SU-DHL-6 (cell line): ENCODE measurements at regions not wholly inside any gene's neighbourhood (a gene's known extent, or its start where the extent isn't known, plus 50 kb on each side); places are given as distances from the start of the nearest gene placed in this dataset.
"Not testable (repeated sequence)": the region's sequence is repeated elsewhere in the genome, so short reads cannot be mapped to it uniquely, and the experiment has no call there.

Experiments
- H2AFZ ChIP-seq: fragments of 200-600 bp; sonication (generic); 2 replicates; pipeline ENCODE4 v1.6.1; 2014; ENCODE audit warnings: low read depth, mild to moderate bottlenecking, moderate library complexity, mixed read lengths, antibody characterized with exemption, low read length; ENCODE audit not compliant: severe bottlenecking
- H3F3A ChIP-seq: fragments of 200-600 bp; shearing (Covaris generic); 2 replicates; pipeline ENCODE4 v1.6.0; 2016; ENCODE audit warnings: antibody characterized with exemption, mild to moderate bottlenecking; ENCODE audit not compliant: insufficient read depth
- H3K27ac ChIP-seq: fragments of 200-600 bp; sonication (generic); 2 replicates; pipeline ENCODE4 v1.5.1; 2016; ENCODE audit warnings: low read depth, mild to moderate bottlenecking, low read length, moderate library complexity, mixed read lengths
- H3K27me3 ChIP-seq: fragments of 200-600 bp; sonication (generic), shearing (Covaris generic); 2 replicates; pipeline ENCODE4 v1.6.0; 2014; ENCODE audit warnings: mild to moderate bottlenecking, low read length
- H3K36me3 ChIP-seq: fragments of 200-600 bp; sonication (generic); 2 replicates; pipeline ENCODE4 v1.6.1; 2014; ENCODE audit warnings: mild to moderate bottlenecking, low read length, mixed read lengths
- H3K4me2 ChIP-seq: fragments of 300-600, 200-600 bp; shearing (Covaris generic), sonication (generic); 2 replicates; pipeline ENCODE4 v1.6.0; 2014; ENCODE audit warnings: low read length, low read depth, mild to moderate bottlenecking; ENCODE audit not compliant: poor library complexity, severe bottlenecking
- H3K4me3 ChIP-seq: fragments of 200-600 bp; sonication (generic); 2 replicates; pipeline ENCODE4 v1.5.1; 2014; ENCODE audit warnings: antibody characterized with exemption, low read length, mild to moderate bottlenecking, mixed read lengths; ENCODE audit not compliant: insufficient read depth, poor library complexity, severe bottlenecking
- H3K79me2 ChIP-seq: fragments of 200-600 bp; sonication (generic); 2 replicates; pipeline ENCODE4 v1.6.1; 2014; ENCODE audit warnings: mild to moderate bottlenecking, low read length, moderate library complexity; ENCODE audit not compliant: insufficient read depth
- H3K9ac ChIP-seq: fragments of 200-600 bp; sonication (generic); 2 replicates; pipeline ENCODE4 v1.7.0; 2014; ENCODE audit warnings: mild to moderate bottlenecking, low read length
- H3K9me2 ChIP-seq: fragments of 200-600 bp; sonication (generic); replicated peaks from 2 replicates; pipeline ENCODE4 v1.6.1; 2014; ENCODE audit warnings: low read length; ENCODE audit not compliant: insufficient read depth
- H3K9me3 ChIP-seq: fragments of 200-600 bp; sonication (generic); 2 replicates; pipeline ENCODE4 v1.6.1; 2014; ENCODE audit warnings: low read length, mixed read lengths; ENCODE audit not compliant: insufficient read depth
- H4K20me1 ChIP-seq: fragments of 200-600 bp; sonication (generic); 2 replicates; pipeline ENCODE4 v1.6.1; 2014; ENCODE audit warnings: low read depth, mild to moderate bottlenecking, antibody characterized with exemption, low read length, moderate library complexity, mixed read lengths
- CTCF ChIP-seq: fragments of 200-600 bp; sonication (generic); IDR thresholded peaks from one replicate; pipeline ENCODE4 v1.5.1; 2017; ENCODE audit warnings: antibody characterized with exemption, mild to moderate bottlenecking, low read length, moderate library complexity; ENCODE audit not compliant: insufficient read depth, poor library complexity, severe bottlenecking
- EZH2phosphoT487 ChIP-seq: fragments of 200-600 bp; sonication (generic), shearing (Covaris generic); conservative IDR thresholded peaks from 2 replicates; pipeline ENCODE4 v1.6.1; 2018; ENCODE audit warnings: mild to moderate bottlenecking, antibody characterized with exemption, low read length, moderate library complexity, mixed read lengths

- no peak overlapping the region for H3K9ac ChIP-seq
- H3K4me3 ChIP-seq: no peak overlapping the region
- no peak overlapping the region for H3K4me2 ChIP-seq
These were observed 148.4 kb upstream of the MAP3K1 start for GRCh38 chr5:56666901-56667300.

DNA sequence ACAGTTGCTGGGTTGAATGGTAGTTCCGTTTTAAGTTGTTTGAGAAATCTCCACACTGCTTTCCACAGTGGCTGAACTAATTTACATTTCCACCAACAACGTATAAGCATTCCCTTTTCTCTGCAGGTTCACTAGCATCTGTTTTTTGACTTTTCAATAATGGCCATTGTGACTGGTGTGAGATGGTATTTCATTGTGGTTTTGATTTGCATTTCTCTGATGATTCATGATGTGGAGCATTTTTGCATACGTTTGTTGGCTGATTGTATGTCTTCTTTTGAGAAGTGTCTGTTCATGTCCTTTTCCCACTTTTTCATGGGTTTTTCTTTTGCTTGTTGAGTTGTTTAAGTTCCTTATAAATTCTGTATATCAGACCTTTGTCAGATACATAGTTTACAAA is 150.2 kb upstream of the MAP3K1 start:
- H4K20me1 ChIP-seq, H3K9ac ChIP-seq, H2AFZ ChIP-seq, H3K4me3 ChIP-seq, H3K9me2 ChIP-seq, H3K27ac ChIP-seq, H3K4me2 ChIP-seq, H3K36me3 ChIP-seq, H3K27me3 ChIP-seq, H3K9me3 ChIP-seq, H3F3A ChIP-seq, H3K79me2 ChIP-seq: not testable (repeated sequence)

More at GRCh38 chr5:56666901-56667300, 148.4 kb upstream of the MAP3K1 start:
- Histone ChIP-seq H3K27ac (no peak overlapping the region), H3K79me2 (no peaks in the 10 kb centered on the region), H3F3A (peaks cover 10% of the 10 kb centered on the region; the same call in 1 of the 2 replicates), H3K9me2 (no peaks in the 10 kb centered on the region), H3K36me3 (no peaks in the 10 kb centered on the region), H3K27me3 (no peaks in the 10 kb centered on the region), H2AFZ (no peak overlapping the region), H3K9me3 (no peaks in the 10 kb centered on the region), H4K20me1 (no peaks in the 10 kb centered on the region)
- TF ChIP-seq EZH2phosphoT487 (no peak), CTCF (no peak)

DNA sequence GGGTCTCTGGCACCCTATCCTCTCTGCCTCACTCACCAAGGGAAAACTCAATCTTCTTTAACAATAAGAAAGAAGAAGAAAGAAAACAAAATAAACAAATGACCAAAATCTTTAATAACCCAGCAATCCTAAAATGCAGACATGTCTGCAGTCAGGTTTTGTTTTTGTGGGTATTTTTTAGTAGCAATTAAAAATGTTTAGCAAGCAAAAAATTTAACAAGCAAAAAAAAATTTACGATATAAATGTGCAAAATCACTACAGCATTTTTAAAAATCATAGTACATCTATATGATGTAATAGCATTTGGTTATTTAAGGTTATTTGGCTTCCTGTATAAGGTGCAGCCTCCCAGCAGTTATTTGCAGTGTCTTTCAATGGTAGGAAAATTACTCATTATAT is 151.3 kb upstream of the MAP3K1 start:
- Histone ChIP-seq H2AFZ (no peak overlapping the region), H3K9ac (no peak overlapping the region), H3K27me3 (no peaks in the 10 kb centered on the region), H3K36me3 (no peaks in the 10 kb centered on the region), H3K79me2 (no peaks in the 10 kb centered on the region), H3K9me3 (no peaks in the 10 kb centered on the region), H4K20me1 (no peaks in the 10 kb centered on the region), H3K4me3 (no peak overlapping the region), H3K27ac (no peak overlapping the region), H3F3A (peaks cover 3% of the 10 kb centered on the region; the same call in 1 of the 2 replicates), H3K9me2 (no peaks in the 10 kb centered on the region), H3K4me2 (no peak overlapping the region)
- TF ChIP-seq EZH2phosphoT487 (no peak), CTCF (no peak)

GRCh38 chr5:56663523-56663922 is 151.8 kb upstream of the MAP3K1 start:
- H3K36me3 ChIP-seq: no peaks in the 10 kb centered on the region
- no peak overlapping the region for H3K4me3 ChIP-seq
- TF ChIP-seq EZH2phosphoT487 (no peak), CTCF (no peak)
- no peaks in the 10 kb centered on the region for H3K79me2 ChIP-seq
- no peaks in the 10 kb centered on the region for H3K9me3 ChIP-seq
- no peak overlapping the region for H3K27ac ChIP-seq
- no peak overlapping the region for H3K4me2 ChIP-seq
- H3K27me3 ChIP-seq: no peaks in the 10 kb centered on the region
- no peaks in the 10 kb centered on the region for H3K9me2 ChIP-seq
- H2AFZ ChIP-seq: no peak overlapping the region
- no peak overlapping the region for H3K9ac ChIP-seq
- no peaks in the 10 kb centered on the region for H3F3A ChIP-seq
- H4K20me1 ChIP-seq: no peaks in the 10 kb centered on the region
